Endothelial cell of hepatic sinusoid (primary cell): ENCODE measurements at regions not wholly inside any gene's neighbourhood (a gene's known extent, or its start where the extent isn't known, plus 50 kb on each side); places are given as distances from the start of the nearest gene placed in this dataset.
"Not testable (repeated sequence)": the region's sequence is repeated elsewhere in the genome, so short reads cannot be mapped to it uniquely, and the experiment has no call there.

ENCODE experiments used
- in situ Hi-C: cut with HindIII; loops from 2 replicates; pipeline ENCODE4 v1.10.0; 2017; ENCODE audit warnings: low sequenced_read_pairs

DNA sequence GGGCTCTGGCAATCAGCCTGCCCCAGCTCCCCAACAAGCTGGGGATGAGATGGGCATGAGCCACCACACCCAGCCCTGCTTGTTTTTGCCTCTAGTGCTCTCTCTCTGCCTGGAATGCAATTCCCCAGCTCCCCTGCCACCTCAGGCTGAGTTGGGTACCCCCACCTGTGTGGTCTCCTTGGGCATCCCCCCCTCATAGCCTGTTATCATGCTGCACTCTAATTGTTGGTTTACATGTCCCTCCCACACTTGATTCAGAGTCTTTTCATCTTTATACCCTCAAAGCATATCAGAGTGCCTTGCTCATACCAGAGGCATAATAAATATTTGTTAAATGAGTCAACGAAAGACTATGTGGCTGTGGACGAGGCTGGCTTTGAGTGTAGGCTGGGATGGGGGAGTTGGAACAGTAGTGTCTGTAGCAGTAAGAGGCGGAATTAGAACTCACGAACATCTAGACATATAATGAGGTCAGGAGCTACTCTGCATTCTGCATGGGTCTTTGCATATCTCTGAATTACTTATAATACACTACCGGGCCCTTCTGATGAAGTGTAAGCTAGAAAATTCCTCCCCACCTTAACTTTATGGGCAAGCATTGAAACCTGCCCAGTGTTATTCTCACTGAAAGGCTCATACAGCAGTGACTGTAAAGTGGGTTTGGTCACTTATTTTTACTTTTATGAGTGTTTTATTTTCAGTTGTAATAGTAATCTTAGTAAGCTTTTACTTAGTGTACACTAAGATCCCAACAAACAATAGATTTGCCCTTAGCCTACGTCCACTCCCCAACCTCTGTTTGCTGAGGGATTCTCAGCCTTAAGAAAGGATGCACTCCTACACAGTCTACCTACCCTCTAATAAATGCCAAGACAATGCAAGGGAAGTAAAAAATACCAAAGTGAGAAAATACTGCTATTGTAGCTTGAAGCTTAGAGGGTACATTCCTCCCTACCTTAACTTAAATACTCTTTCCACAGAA is 58.7 kb downstream of the EDN1 start:
- in situ Hi-C loops = no loop called here

DNA sequence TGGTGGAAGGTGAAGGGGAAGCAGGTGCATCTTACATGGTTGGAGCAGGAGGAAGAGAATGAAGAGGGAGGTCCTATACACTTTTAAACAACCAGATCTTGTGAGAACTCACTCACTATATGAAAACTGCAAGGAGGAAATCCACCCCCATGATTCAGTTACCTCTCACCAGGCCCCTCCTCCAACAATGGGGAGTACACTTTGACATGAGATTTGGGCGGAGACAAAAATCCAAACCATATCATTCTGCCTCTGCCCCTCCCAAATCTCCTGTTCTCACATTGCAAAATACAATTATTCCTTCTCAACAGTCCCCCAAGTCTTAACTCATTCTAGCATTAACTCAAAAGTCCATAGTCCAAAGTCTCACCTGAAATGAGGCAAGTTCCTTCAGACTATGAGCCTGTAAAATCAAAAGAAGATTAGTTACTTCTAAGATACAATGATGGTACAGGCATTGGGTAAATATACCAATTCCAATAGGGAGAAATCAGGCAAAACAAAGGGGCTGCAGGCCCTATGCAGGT is 60.5 kb downstream of the EDN1 start:
- in situ Hi-C loops = no loop called here

DNA sequence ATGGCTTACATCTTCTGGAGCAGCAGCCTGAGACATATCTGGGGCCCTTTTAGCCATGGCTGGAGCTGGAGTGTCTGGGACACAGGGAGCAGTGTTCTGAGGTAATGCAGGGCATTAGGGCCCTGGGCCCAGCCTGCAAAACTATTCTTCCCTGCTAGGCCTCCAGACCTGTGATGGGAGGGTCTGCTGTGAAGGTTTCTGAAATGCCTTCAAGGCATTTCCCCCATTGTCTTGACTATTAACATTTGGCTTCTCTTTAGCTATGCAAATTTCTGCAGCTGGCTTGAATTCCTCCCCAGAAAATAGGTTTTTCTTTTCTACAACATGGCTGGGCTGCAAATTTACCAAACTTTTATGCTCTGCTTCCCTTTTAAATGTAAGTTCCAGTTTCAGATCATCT is 61.5 kb downstream of the EDN1 start:
- in situ Hi-C loops = no loop called here

- in situ Hi-C loops = no loop called here
Measured at GRCh38 chr6:12353731-12354130, 63.6 kb downstream of the EDN1 start.

DNA sequence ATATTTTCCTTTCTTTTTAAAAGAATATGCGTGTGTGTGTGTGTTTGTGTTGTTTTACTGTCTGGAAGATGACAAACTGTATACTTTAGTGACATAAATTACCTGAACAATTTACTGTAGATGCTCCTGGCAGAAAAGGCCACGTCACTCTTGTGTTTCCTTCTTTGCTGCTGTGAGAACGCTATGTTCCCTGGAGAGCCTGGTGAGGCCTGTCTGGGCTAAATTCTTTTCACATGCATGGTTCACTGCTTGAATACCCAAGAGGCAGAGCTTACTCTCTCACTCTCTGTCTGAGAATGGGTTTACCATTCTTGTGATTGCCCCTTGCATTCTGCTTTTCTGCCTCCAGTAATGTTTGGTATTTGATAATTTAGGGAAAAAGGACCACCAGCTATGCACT is 64.3 kb downstream of the EDN1 start:
- in situ Hi-C loops = no loop called here

DNA sequence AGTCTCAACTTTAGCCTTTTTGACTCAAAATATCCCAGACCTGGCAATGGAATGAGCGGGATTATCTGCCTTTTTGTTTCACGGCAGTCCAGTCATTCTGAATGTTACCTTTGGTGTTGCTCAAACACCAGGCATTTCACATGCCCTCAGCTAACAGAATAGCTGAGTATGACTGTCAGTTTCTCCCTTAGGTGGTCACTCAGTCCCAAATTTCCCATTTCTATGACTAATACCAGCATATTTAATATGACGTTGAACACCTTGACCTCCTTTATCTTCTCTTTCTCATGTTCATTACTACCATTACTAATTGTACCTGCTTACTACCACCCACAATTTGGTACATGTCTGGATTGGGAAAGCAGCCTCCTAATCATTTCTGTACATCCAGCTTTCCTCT is 65.2 kb downstream of the EDN1 start:
- in situ Hi-C loops = no loop called here

GRCh38 chr6:12356431-12356830 is 66.3 kb downstream of the EDN1 start:
- in situ Hi-C loops = no loop called here

DNA sequence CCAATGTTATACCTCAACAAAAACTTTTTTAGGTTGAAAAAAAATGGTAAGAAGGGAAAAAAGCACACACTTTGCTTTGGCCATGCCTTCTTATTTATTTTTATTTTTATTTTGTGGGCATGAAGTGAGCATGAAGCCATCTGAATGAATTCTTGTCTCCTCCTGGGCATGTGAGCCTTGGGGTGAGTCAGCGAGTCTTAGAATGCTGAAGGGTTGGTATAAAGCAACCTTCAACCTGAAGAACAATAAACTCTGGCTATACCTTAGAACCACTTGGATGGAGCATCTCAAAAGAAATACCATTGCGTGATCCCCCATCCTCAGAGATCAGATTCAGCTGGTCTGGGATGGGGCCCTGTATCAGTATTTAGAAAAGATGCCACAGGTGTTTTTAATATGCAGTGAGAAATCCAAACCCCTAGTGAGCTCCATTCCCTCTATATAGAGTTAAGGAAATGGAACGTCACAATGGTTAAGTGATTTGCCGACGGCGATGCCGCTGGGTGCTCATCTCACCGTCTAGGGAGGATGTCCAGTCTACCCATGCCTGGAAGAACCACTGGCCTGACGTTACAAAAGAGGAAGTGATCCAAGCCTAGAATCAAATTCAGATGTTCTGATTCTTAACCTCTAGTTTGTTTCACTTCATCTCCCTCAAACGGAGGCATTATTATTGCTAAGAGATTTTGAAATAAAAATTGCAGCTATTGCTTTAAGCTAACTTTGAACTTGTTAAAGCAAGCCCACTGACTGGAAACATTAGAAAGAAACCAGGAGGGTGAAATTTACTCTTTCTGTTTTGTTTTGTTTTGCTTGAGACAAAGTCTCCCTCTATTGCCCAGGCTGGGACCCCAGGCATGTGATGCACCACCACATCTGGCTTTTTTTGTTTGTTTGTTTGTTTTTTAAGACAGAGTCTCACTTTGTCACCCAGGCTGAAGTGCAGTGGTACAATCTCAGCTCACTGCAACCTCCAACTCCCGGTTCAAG is 67.1 kb downstream of the EDN1 start:
- in situ Hi-C loops = no loop called here

DNA sequence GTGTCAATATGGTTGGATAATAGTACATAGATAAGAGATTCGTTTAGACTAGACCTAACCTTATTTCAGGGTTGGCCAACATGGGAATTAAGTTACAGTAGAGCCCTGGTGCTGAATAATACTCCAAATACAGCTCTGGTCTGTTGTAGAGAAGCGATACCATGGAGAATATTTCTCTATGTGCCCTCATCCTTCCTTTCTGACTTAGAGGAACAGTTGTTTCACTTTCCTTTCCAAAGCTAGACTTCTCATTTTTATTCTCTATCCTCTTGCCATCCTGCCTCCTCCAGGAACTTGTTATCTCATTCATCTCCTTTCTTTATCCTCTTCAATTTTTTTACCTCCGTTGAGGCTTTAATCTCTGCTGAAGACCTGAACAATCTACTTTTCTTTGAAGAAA is 68.9 kb downstream of the EDN1 start:
- in situ Hi-C loops = no loop called here

- in situ Hi-C loops = no loop called here
Measured at GRCh38 chr6:12361042-12361765, 71.0 kb downstream of the EDN1 start.

DNA sequence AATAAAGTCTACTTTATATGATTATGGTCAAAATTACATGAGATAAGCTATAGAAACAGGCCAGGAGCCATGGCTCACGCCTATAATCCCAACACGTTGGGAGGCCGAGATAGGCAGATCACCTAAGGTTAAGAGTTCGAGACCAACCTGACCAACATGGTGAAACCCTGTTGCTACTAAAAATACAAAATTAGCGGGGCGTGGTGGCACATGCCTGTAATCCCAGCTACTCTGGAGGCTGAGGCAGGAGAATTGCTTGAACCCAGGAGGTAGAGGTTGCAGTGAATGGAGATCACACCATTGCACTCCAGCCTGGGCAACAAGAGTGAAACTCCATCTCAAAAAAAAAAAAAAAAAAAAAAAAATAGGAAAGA is 73.1 kb downstream of the EDN1 start:
- in situ Hi-C loops = not testable (repeated sequence)

DNA sequence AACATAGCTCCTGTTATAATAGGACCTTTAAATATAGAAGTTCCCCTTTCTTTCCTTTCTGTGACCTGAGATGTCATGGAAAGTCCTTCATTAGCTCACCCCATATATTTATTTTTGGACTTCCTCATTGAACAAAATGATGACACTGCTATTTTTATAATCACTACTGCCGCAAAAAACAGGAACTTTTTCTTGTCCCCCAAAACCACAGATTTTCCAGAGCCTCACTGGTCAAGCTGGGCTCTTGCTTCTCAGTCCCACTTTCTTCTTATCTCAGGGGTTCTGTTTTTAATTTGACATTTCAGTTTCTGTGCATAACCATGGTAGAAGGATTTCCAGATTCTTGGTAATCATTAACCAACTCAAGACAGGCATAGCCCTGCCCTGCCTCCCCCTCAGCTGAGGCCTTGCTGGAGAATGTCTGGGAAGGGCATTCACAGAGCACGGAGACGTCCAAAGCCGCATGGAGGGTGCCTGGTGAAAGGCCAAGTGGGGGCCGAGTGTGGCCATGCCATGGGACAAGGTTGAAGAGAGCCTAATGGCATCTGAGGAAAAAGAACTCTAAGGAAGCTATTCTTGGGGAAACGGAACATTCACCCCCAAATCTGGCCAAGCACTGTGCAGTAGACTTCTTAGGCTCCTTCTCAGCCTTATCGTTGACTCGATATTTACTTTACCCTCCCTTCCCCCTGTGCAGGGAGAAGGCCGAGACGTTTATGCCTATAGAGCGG is 73.7 kb downstream of the EDN1 start:
- in situ Hi-C loops = no loop called here

- in situ Hi-C loops = no loop called here
Measured at GRCh38 chr6:12364621-12365020, 74.5 kb downstream of the EDN1 start.

DNA sequence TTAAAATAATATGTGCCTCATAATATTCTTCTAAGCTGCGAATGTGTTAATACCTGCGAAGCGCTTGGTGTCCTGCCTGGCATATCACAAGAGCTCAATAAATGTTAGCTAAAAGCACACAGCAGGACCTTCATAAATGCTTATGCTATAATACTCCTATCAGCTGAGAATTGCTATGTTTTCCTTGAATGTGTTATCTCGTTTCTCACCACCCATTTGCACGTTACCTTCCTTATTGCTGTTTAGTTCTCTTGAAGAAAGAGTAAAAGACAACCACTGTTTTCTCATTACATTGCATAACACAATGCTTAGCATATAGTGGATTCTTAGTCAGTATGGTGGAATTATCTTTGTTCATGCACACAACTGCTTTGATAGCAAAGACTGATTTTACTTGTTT is 76.6 kb downstream of the EDN1 start:
- in situ Hi-C loops = no loop called here

GRCh38 chr6:12367412-12367811 is 77.3 kb downstream of the EDN1 start:
- in situ Hi-C loops = no loop called here

DNA sequence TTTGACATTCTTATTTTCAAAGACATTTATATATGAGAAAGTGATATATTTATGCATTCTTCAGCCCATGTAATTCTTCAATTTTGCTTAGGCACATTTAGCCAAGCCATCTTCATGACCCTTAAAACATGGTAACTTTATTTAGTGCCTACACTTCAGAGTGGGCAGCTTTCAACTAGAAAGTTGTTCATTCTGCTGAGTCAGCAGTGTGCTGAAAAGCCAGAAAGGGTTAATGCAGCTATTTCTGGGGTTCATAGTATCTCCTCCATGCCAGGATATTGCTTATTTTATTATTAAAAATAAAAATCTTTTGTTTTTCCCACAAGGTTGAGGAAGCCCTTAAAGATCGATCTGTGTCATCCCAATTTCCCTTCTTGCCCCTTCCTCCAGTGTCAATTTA is 79.2 kb downstream of the EDN1 start:
- in situ Hi-C loops = no loop called here

DNA sequence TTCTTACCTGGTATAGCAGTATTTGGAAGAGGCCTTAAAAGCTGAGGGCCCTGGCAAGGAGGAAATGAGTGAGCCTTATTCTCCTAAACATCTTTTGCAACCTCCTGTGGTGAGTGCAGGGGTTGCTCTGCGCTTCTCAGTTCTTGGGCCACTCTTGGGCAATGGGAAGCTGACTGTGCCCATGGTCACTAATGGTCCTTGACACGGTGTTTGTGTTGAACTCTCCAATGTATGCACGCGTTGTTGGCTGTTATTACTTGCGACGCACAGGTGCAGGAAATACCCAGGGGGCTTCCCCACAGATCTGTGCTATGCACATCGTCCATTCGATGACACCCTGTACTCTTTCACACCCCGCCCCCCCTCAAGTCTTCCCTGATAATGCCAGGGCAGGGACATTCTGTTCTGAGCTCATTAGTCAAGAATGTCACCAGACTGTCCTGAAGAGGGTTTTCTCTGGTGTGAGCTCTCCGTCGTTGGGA is 79.7 kb downstream of the EDN1 start:
- in situ Hi-C loops = no loop called here

GRCh38 chr6:12371151-12371550 is 81.0 kb downstream of the EDN1 start:
- in situ Hi-C loops = no loop called here

- in situ Hi-C loops = no loop called here
Measured at GRCh38 chr6:12371641-12372146, 81.5 kb downstream of the EDN1 start.

GRCh38 chr6:12379181-12379580 is 89.0 kb downstream of the EDN1 start:
- in situ Hi-C loops = no loop called here
